HCT116 (cell line): ENCODE measurements at regions not wholly inside any gene's neighbourhood (a gene's known extent, or its start where the extent isn't known, plus 50 kb on each side); places are given as distances from the start of the nearest gene placed in this dataset.

ENCODE experiments used
- ATAC-seq: fragments of 200-7000 bp; cut with Tn5 transposase; 2 replicates; pipeline ENCODE4 v1.9.1; 2020; ENCODE audit warnings: mild to moderate bottlenecking, moderate library complexity
- BruUV-seq: library from RNA; stranded (reverse); fragments of 400-500 nt; replicated peaks from 2 replicates; lab custom pipeline; 2021; lab: Mats Ljungman, UMichigan
- CTCF ChIA-PET: fragments of 300-600 bp; sonication (Branson Sonifier 250); formaldehyde crosslinking; loops from one replicate; lab custom pipeline; 2021; ENCODE audit warnings: antibody characterized with exemption; lab: Charles Lee
- POLR2A ChIA-PET: fragments of 300-600, 350-600 bp; sonication (Branson Sonifier 250); formaldehyde crosslinking; loops from one replicate; lab custom pipeline; 2021; ENCODE audit warnings: antibody characterized with exemption; lab: Charles Lee
- RAD21 ChIA-PET, 2 experiments: fragments of 300-600 bp; sonication (Branson Sonifier 250); formaldehyde crosslinking; loops; one replicate each; lab custom pipeline; 2023; ENCODE audit warnings: low total read pairs in 2 of 2; ENCODE audit not compliant: uncharacterized antibody in 2 of 2, unreplicated experiment in 2 of 2, low non-redundant PET in 1 of 2; lab: Charles Lee
- DNase-seq: peaks from one replicate; pipeline ENCODE4 v3.0.0-alpha.2; 2010; ENCODE audit warnings: low read depth, low spot score
- H2AFZ ChIP-seq: fragments of 200-600 bp; shearing (Covaris generic), sonication (generic); 2 replicates; pipeline ENCODE4 v1.6.1; 2017; ENCODE audit warnings: low read depth, mixed run types, mixed read lengths, antibody characterized with exemption, low read length; ENCODE audit not compliant: poor library complexity, severe bottlenecking
- H3K27ac ChIP-seq: 2 replicates; pipeline ENCODE4 v1.5.1; 2012; ENCODE audit warnings: low read depth, low read length
- H3K27me3 ChIP-seq: fragments of 200-600 bp; sonication (generic); 2 replicates; pipeline ENCODE4 v1.6.1; 2016; ENCODE audit warnings: mixed run types, low read length, mixed read lengths; ENCODE audit not compliant: insufficient read depth
- H3K36me3 ChIP-seq, 2 experiments: fragments of 200-500 bp in 1 of 2; fragments of 200-600 bp in 1 of 2; sonication (Bioruptor generic) in 1 of 2; sonication (generic) in 1 of 2; 2 replicates each; pipeline versions ENCODE4 v1.5.1 to v1.6.1; 2014 to 2016; ENCODE audit warnings: low read length in 2 of 2, inconsistent platforms in 1 of 2, mixed read lengths in 1 of 2, mixed run types in 1 of 2; ENCODE audit not compliant: insufficient read depth in 2 of 2, control insufficient read depth in 1 of 2
- H3K4me1 ChIP-seq, 2 experiments: fragments of 200-600 bp in 1 of 2; sonication (generic) in 1 of 2; 2 replicates each; pipeline versions ENCODE4 v1.5.1 to v1.6.1; 2012 to 2017; ENCODE audit warnings: low read length in 2 of 2, inconsistent platforms in 1 of 2, mild to moderate bottlenecking in 1 of 2, mixed read lengths in 1 of 2, mixed run types in 1 of 2, moderate library complexity in 1 of 2; ENCODE audit not compliant: insufficient read depth in 2 of 2, control insufficient read depth in 1 of 2
- H3K4me2 ChIP-seq: fragments of 200-600 bp; sonication (generic); 2 replicates; pipeline ENCODE4 v1.6.1; 2017; ENCODE audit warnings: mixed run types, low read length, mixed read lengths
- H3K4me3 ChIP-seq, 2 experiments: fragments of 200-600 bp in 1 of 2; sonication (generic) in 1 of 2; replicated peaks in 1 of 2; 2 replicates each; pipeline ENCODE4 v1.5.1; 2011 to 2016; ENCODE audit warnings: low read length in 2 of 2, control low read depth in 1 of 2, low read depth in 1 of 2, mild to moderate bottlenecking in 1 of 2, mixed read lengths in 1 of 2, mixed run types in 1 of 2
- H3K79me2 ChIP-seq: fragments of 200-600 bp; sonication (generic); 2 replicates; pipeline ENCODE4 v1.6.1; 2017; ENCODE audit warnings: mild to moderate bottlenecking, mixed run types, low read length, moderate library complexity, mixed read lengths; ENCODE audit not compliant: insufficient read depth
- H3K9ac ChIP-seq: fragments of 200-600 bp; sonication (generic); 2 replicates; pipeline ENCODE4 v1.6.1; 2016; ENCODE audit warnings: low read length, mixed read lengths
- H3K9me2 ChIP-seq: fragments of 200-600 bp; sonication (generic), shearing (Covaris generic); 2 replicates; pipeline ENCODE4 v1.6.1; 2017; ENCODE audit warnings: mixed run types, mild to moderate bottlenecking, moderate library complexity; ENCODE audit not compliant: insufficient read depth
- H3K9me3 ChIP-seq, 2 experiments: fragments of 200-500 bp in 1 of 2; fragments of 200-600 bp in 1 of 2; sonication (Bioruptor generic) in 1 of 2; sonication (generic) in 1 of 2; 2 replicates each; pipeline ENCODE4 v1.6.1; 2014 to 2017; ENCODE audit warnings: low read length in 2 of 2, mixed read lengths in 2 of 2, inconsistent platforms in 1 of 2, low read depth in 1 of 2, mild to moderate bottlenecking in 1 of 2, mixed run types in 1 of 2, moderate library complexity in 1 of 2; ENCODE audit not compliant: control insufficient read depth in 1 of 2, insufficient read depth in 1 of 2
- H4K20me1 ChIP-seq: fragments of 200-600 bp; sonication (generic), shearing (Covaris generic); 2 replicates; pipeline ENCODE4 v1.6.1; 2017; ENCODE audit warnings: mixed run types, mild to moderate bottlenecking, moderate library complexity; ENCODE audit not compliant: insufficient read depth
- ATF3 ChIP-seq: IDR thresholded peaks from 2 replicates; pipeline ENCODE4 v1.6.1; 2012
- CEBPB ChIP-seq: IDR thresholded peaks from 2 replicates; pipeline ENCODE4 v1.6.1; 2012; ENCODE audit warnings: low read depth
- CTCF ChIP-seq, 3 experiments: fragments of 200-600 bp in 1 of 3; sonication (generic) in 1 of 3; IDR thresholded peaks in 2 of 3; conservative IDR thresholded peaks in 1 of 3; 2 replicates each; pipeline ENCODE4 v1.5.1; 2012 to 2017; ENCODE audit warnings: low read depth in 2 of 3, low read length in 2 of 3, antibody characterized with exemption in 1 of 3, borderline replicate concordance in 1 of 3, control low read depth in 1 of 3, mild to moderate bottlenecking in 1 of 3, mixed read lengths in 1 of 3, mixed run types in 1 of 3, moderate library complexity in 1 of 3; ENCODE audit not compliant: insufficient read depth in 1 of 3
- EGR1 ChIP-seq: IDR thresholded peaks from 2 replicates; pipeline ENCODE4 v1.6.1; 2012; ENCODE audit warnings: low read depth
- ELF1 ChIP-seq: IDR thresholded peaks from 2 replicates; pipeline ENCODE4 v1.6.1; 2012; ENCODE audit warnings: low read depth, borderline replicate concordance
- MAX ChIP-seq: IDR thresholded peaks from 2 replicates; pipeline ENCODE4 v1.6.1; 2012
- RAD21 ChIP-seq: IDR thresholded peaks from 2 replicates; pipeline ENCODE4 v1.6.1; 2012; ENCODE audit warnings: low read depth, mild to moderate bottlenecking
- SP1 ChIP-seq: IDR thresholded peaks from 2 replicates; pipeline ENCODE4 v1.6.1; 2012; ENCODE audit warnings: low read depth
- ZFX ChIP-seq: fragments of 450-650 bp; IDR thresholded peaks from 2 replicates; pipeline ENCODE4 v1.6.1; 2017
- ZNF274 ChIP-seq: fragments of 200-500 bp; sonication (Bioruptor generic); IDR thresholded peaks from 2 replicates; pipeline ENCODE4 v1.6.1; 2014; ENCODE audit warnings: mild to moderate bottlenecking, low read depth, low read length, inconsistent platforms
- intact Hi-C: fragments of 100-400 bp; cut with micrococcal nuclease; formaldehyde crosslinking; loops from 2 replicates; pipeline ENCODE4 v1.10.0; 2022

- TF ChIP-seq ZFX (no peak), CEBPB (no peak), ELF1 (no peak), RAD21 (no peak), ZNF274 (no peak), MAX (no peak), ATF3 (no peak), CTCF (IDR thresholded peaks at IDR 0.05 in 2 of 3, conservative IDR thresholded peaks at IDR 0.05 in 1 of 3; ENCODE audit: borderline replicate concordance in 1 of 3, insufficient read depth in 1 of 3, low read depth in 2 of 3, low read length in 2 of 3) (no peak)
Measured at GRCh38 chrX:121456315-121456714, 408.9 kb downstream of the GLUD2 start (continued).

DNA sequence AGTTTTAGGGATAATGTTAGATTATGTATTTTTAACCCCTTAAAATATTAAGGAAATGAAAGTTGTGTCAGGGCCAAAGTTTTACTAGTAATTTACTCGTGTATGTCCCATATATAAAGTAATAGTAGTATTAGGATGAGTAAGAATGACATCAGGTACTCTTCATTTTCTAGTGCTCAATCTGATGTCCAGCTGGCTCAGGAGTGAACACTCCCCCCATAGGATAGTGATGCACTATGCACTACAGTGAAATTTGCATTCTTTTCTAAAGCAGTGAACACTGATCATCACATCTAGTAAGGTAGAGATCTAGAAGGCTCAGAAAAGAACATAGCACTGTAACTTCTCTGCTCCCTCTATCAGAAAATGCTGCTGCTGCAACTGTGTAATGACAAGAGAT, 409.7 kb downstream of the GLUD2 start:
- no peak for ATAC-seq
- RAD21 ChIA-PET, result no interaction called here
- no peaks in the 10 kb centered on the region for H3K9me2 ChIP-seq
- no peak overlapping the region for H3K27ac ChIP-seq
- no peaks in the 10 kb centered on the region for H3K27me3 ChIP-seq
- H3K9ac ChIP-seq, result no peak overlapping the region
- TF ChIP-seq ELF1, result no peak
- TF ChIP-seq ATF3, result no peak
- no peak for TF ChIP-seq EGR1
- TF ChIP-seq SP1, result no peak
- TF ChIP-seq, all 23 proteins: peak for 0
- ChIA-PET CTCF (no interaction called here), POLR2A (no interaction called here)
- DNase-seq, result no peak
- Histone ChIP-seq H3K4me1 (no peaks in the 10 kb centered on the region; a peak in 1 of 4 replicates), H3K4me2 (no peak overlapping the region), H3K79me2 (no peaks in the 10 kb centered on the region), H3K4me3 (no peak overlapping the region), H3K9me3 (no peaks in the 10 kb centered on the region), H4K20me1 (no peaks in the 10 kb centered on the region), H2AFZ (no peak overlapping the region), H3K36me3 (no peaks in the 10 kb centered on the region)
- no TSS peak for BruUV-seq
- intact Hi-C loops, result loop anchor here (10.0 kb wide), 1 partner anchor 62 kb away; no protein-coding TSS in a partner anchor
